Ovary (tissue), 3 donors: ENCODE measurements at regions not wholly inside any gene's neighbourhood (a gene's known extent, or its start where the extent isn't known, plus 50 kb on each side); places are given as distances from the start of the nearest gene placed in this dataset.

Experiments used
- CTCF ChIP-seq, 3 donors: fragments of 450-650 bp in 2 of 3; fragments of 200-600 bp in 1 of 3; IDR thresholded peaks; one replicate each; pipeline versions ENCODE4 v1.5.1 to v1.8.0; 2016 to 2022; ENCODE audit warnings: antibody characterized with exemption in 3 of 3, mild to moderate bottlenecking in 1 of 3
- POLR2A ChIP-seq: fragments of 450-650 bp; IDR thresholded peaks from one replicate; pipeline ENCODE4 v1.6.1; 2017; ENCODE audit warnings: antibody characterized with exemption, mild to moderate bottlenecking, moderate library complexity
- donor health status: DM: no; HTN: no; CAD: no.

GRCh38 chr4:187887906-187888305, 107.7 kb upstream of the ZFP42 start:
- TF ChIP-seq CTCF (IDR thresholded peaks at IDR 0.05) (no peak), POLR2A (no peak)
